ENCODE measurements at regions not wholly inside any gene's neighbourhood (a gene's known extent, or its start where the extent isn't known, plus 50 kb on each side); places are given as distances from the start of the nearest gene placed in this dataset.

- Histone ChIP-seq H3K4me3 (no peak overlapping the region), H3K4me1 (replicated peaks in 1 of 2) (no peaks in the 10 kb centered on the region), H3K36me3 (replicated peaks in 1 of 2) (no peaks in the 10 kb centered on the region), H3K9me3 (replicated peaks in 1 of 3) (no peaks in the 10 kb centered on the region), H3K27me3 (no peaks in the 10 kb centered on the region), H3K27ac (no peak overlapping the region)
- intact Hi-C loops (cut with DNase I): no loop called here
- no peak for DNase-seq
- no peak for TF ChIP-seq POLR2A (IDR thresholded peaks at IDR 0.05)
- no peak for TF ChIP-seq CTCF (IDR thresholded peaks at IDR 0.05)
- 75 to 81% (median 77%) methylated on average over 3 of the region's 3 CpGs for WGBS, 4 donors
These were observed 181.2 kb downstream of the GBA3 start for GRCh38 chr4:22873899-22874298.

GRCh38 chr4:22870847-22871449 is 178.2 kb downstream of the GBA3 start:
- no peak for DNase-seq
- H3K4me3 ChIP-seq: no peak overlapping the region
- 57 to 63% (median 59%) methylated on average over 7 of the region's 7 CpGs for WGBS, 4 donors
- no peaks in the 10 kb centered on the region for H3K27me3 ChIP-seq
- H3K27ac ChIP-seq: no peak overlapping the region
- intact Hi-C loops (cut with DNase I): no loop called here
- H3K36me3 ChIP-seq (replicated peaks in 1 of 2): no peaks in the 10 kb centered on the region
- TF ChIP-seq CTCF (IDR thresholded peaks at IDR 0.05): no peak
- TF ChIP-seq POLR2A (IDR thresholded peaks at IDR 0.05): no peak
- H3K4me1 ChIP-seq (replicated peaks in 1 of 2): no peaks in the 10 kb centered on the region
- no peaks in the 10 kb centered on the region for H3K9me3 ChIP-seq (replicated peaks in 1 of 3)

GRCh38 chr4:22869235-22869634 is 176.5 kb downstream of the GBA3 start:
- WGBS, 4 donors: 29 to 39% (median 32%) methylated on average over 3 of the region's 3 CpGs
- H3K4me1 ChIP-seq (replicated peaks in 1 of 2): no peaks in the 10 kb centered on the region
- no peaks in the 10 kb centered on the region for H3K9me3 ChIP-seq (replicated peaks in 1 of 3)
- no peak overlapping the region for H3K4me3 ChIP-seq
- no peak for TF ChIP-seq CTCF (IDR thresholded peaks at IDR 0.05)
- TF ChIP-seq POLR2A (IDR thresholded peaks at IDR 0.05): no peak
- no peaks in the 10 kb centered on the region for H3K27me3 ChIP-seq
- H3K36me3 ChIP-seq (replicated peaks in 1 of 2): no peaks in the 10 kb centered on the region
- no peak for DNase-seq
- H3K27ac ChIP-seq: no peak overlapping the region
- intact Hi-C loops (cut with DNase I): no loop called here
